Fibroblast of mammary gland (primary cell): ENCODE measurements at regions not wholly inside any gene's neighbourhood (a gene's known extent, or its start where the extent isn't known, plus 50 kb on each side); places are given as distances from the start of the nearest gene placed in this dataset.

Experiments used
- DNase-seq: peaks from one replicate; pipeline ENCODE4 v3.0.0-alpha.2; 2010; ENCODE audit warnings: low read depth
- H3K4me3 ChIP-seq: 2 replicates; pipeline ENCODE4 v1.5.1; 2011; ENCODE audit warnings: low read depth, mild to moderate bottlenecking, low read length, moderate library complexity; ENCODE audit not compliant: control insufficient read depth
- CTCF ChIP-seq: conservative IDR thresholded peaks from 2 replicates; pipeline ENCODE4 v1.5.1; 2011; ENCODE audit warnings: low read depth, low read length, inconsistent platforms; ENCODE audit not compliant: control insufficient read depth, insufficient read depth

GRCh38 chr1:218078916-218079315 lies 206.2 kb upstream of the RRP15 start:
- H3K4me3 ChIP-seq: no peak overlapping the region
- DNase-seq: no peak
- TF ChIP-seq CTCF: no peak

- no peak for TF ChIP-seq CTCF
- DNase-seq: no peak
- H3K4me3 ChIP-seq: no peak overlapping the region
These were observed 205.7 kb upstream of the RRP15 start for GRCh38 chr1:218079347-218079746.

GRCh38 chr1:218079820-218080219 lies 205.3 kb upstream of the RRP15 start:
- no peak for TF ChIP-seq CTCF
- no peak for DNase-seq

GRCh38 chr1:218080863-218081262 lies 204.2 kb upstream of the RRP15 start:
- DNase-seq: no peak
- H3K4me3 ChIP-seq: no peak overlapping the region
- TF ChIP-seq CTCF: no peak

More at GRCh38 chr1:218079820-218080219, 205.3 kb upstream of the RRP15 start:
- no peak overlapping the region for H3K4me3 ChIP-seq

GRCh38 chr1:218081358-218081757 lies 203.7 kb upstream of the RRP15 start:
- DNase-seq: no peak
- no peak overlapping the region for H3K4me3 ChIP-seq
- no peak for TF ChIP-seq CTCF

- DNase-seq: no peak
- TF ChIP-seq CTCF: no peak
- no peak overlapping the region for H3K4me3 ChIP-seq
These were observed 194.6 kb upstream of the RRP15 start for GRCh38 chr1:218090459-218090858.

- no peak for DNase-seq
- H3K4me3 ChIP-seq: no peak overlapping the region
- TF ChIP-seq CTCF: no peak
These were observed 183.7 kb upstream of the RRP15 start for GRCh38 chr1:218101409-218101808.
